Medulla oblongata (tissue), 1 donor: ENCODE measurements at regions not wholly inside any gene's neighbourhood (a gene's known extent, or its start where the extent isn't known, plus 50 kb on each side); places are given as distances from the start of the nearest gene placed in this dataset.
A peak's percentile ranks its signal among the peaks of the same experiment; 100 is the strongest.
"Not testable (repeated sequence)": the region's sequence is repeated elsewhere in the genome, so short reads cannot be mapped to it uniquely, and the experiment has no call there.

Experiments
- DNase-seq: peaks from one replicate; pipeline ENCODE4 v3.0.0-alpha.2; 2015; ENCODE audit errors: extremely low spot score

GRCh38 chr7:65510187-65510538, 136.5 kb downstream of the ZNF92 start:
- DNase-seq, result not testable (repeated sequence)

- not testable (repeated sequence) for DNase-seq
These were observed 146.1 kb downstream of the ZNF92 start for GRCh38 chr7:65519751-65520150.

GRCh38 chr7:65545465-65546161, 172.0 kb downstream of the ZNF92 start:
- DNase-seq, result not testable (repeated sequence)

GRCh38 chr7:65549589-65550443, 176.2 kb downstream of the ZNF92 start:
- DNase-seq, result not testable (repeated sequence)

- DNase-seq, result not testable (repeated sequence)
These were observed 176.8 kb downstream of the ZNF92 start for GRCh38 chr7:65550444-65550809.

GRCh38 chr7:65551042-65551441, 177.4 kb downstream of the ZNF92 start:
- not testable (repeated sequence) for DNase-seq

- not testable (repeated sequence) for DNase-seq
These were observed 181.2 kb downstream of the ZNF92 start for GRCh38 chr7:65554553-65555476.

GRCh38 chr7:65558584-65558983, 184.9 kb downstream of the ZNF92 start:
- peak; percentile 1 for DNase-seq

GRCh38 chr7:65561786-65562372, 188.2 kb downstream of the ZNF92 start:
- not testable (repeated sequence) for DNase-seq

GRCh38 chr7:65562522-65562921, 188.9 kb downstream of the ZNF92 start:
- not testable (repeated sequence) for DNase-seq

- not testable (repeated sequence) for DNase-seq
These were observed 189.7 kb downstream of the ZNF92 start for GRCh38 chr7:65563333-65563732.

- not testable (repeated sequence) for DNase-seq
These were observed 194.6 kb downstream of the ZNF92 start for GRCh38 chr7:65568226-65568625.

- DNase-seq, result not testable (repeated sequence)
These were observed 197.3 kb downstream of the ZNF92 start for GRCh38 chr7:65570990-65571389.

GRCh38 chr7:65572581-65572980, 198.9 kb downstream of the ZNF92 start:
- DNase-seq, result not testable (repeated sequence)

GRCh38 chr7:65576370-65576769, 202.7 kb downstream of the ZNF92 start:
- not testable (repeated sequence) for DNase-seq

GRCh38 chr7:65582518-65583119, 209.0 kb downstream of the ZNF92 start:
- DNase-seq, result not testable (repeated sequence)

- DNase-seq, result not testable (repeated sequence)
These were observed 228.8 kb downstream of the ZNF92 start for GRCh38 chr7:65602495-65602894.

- DNase-seq, result no peak
These were observed 235.5 kb downstream of the ZNF92 start for GRCh38 chr7:65609131-65609530.

- not testable (repeated sequence) for DNase-seq
These were observed 240.1 kb downstream of the ZNF92 start for GRCh38 chr7:65613644-65614289.

GRCh38 chr7:65616111-65616510, 242.5 kb downstream of the ZNF92 start:
- peak; percentile 9 for DNase-seq
